Tibial nerve (tissue), 4 donors: ENCODE measurements at regions not wholly inside any gene's neighbourhood (a gene's known extent, or its start where the extent isn't known, plus 50 kb on each side); places are given as distances from the start of the nearest gene placed in this dataset.

Experiments
- DNase-seq, 2 donors: peaks; one replicate each; pipeline ENCODE4 v3.0.0-alpha.2; 2019; ENCODE audit warnings: low spot score in 2 of 2
- H3K27ac ChIP-seq, 4 donors: fragments of 200-600 bp; sonication (generic) in 3 of 4; one replicate each; pipeline ENCODE4 v1.5.1; 2017 to 2019; ENCODE audit warnings: mild to moderate bottlenecking in 1 of 4
- H3K27me3 ChIP-seq, 2 donors: fragments of 200-600 bp; sonication (generic) in 1 of 2; one replicate each; pipeline versions ENCODE4 v1.5.1 to v1.6.0; 2017 to 2019
- H3K36me3 ChIP-seq, 3 donors: fragments of 200-600 bp; sonication (generic); one replicate each; pipeline ENCODE4 v1.5.1; 2018 to 2019
- H3K4me1 ChIP-seq, 4 donors: fragments of 200-600 bp; sonication (generic) in 3 of 4; one replicate each; pipeline ENCODE4 v1.5.1; 2017 to 2019
- H3K4me3 ChIP-seq, 4 donors: fragments of 200-600 bp; sonication (generic) in 3 of 4; one replicate each; pipeline ENCODE4 v1.5.1; 2017 to 2019; ENCODE audit warnings: mild to moderate bottlenecking in 1 of 4, moderate library complexity in 1 of 4
- H3K9me3 ChIP-seq, 4 donors: fragments of 200-600 bp; sonication (generic) in 3 of 4; one replicate each; pipeline ENCODE4 v1.5.1; 2017 to 2019
- EP300 ChIP-seq, 2 donors: sonication (generic); formaldehyde crosslinking; IDR thresholded peaks; one replicate each; pipeline ENCODE4 v1.6.1; 2017; ENCODE audit warnings: antibody characterized with exemption in 2 of 2, mild to moderate bottlenecking in 1 of 2
- POLR2A ChIP-seq, 2 donors: fragments of 450-650 bp; IDR thresholded peaks; one replicate each; pipeline ENCODE4 v1.6.1; 2017; ENCODE audit warnings: antibody characterized with exemption in 2 of 2, mild to moderate bottlenecking in 2 of 2, moderate library complexity in 2 of 2
- WGBS, 2 donors: methylation state at CpG; one replicate each; pipeline ENCODE4 v1.1.5; 2018; 5-methylcytosine and 5-hydroxymethylcytosine counted together
- TF ChIP-seq, protein P1 (sequence below), 5 experiments: fragments of 200-600 bp in 3 of 5; fragments of 450-650 bp in 2 of 5; sonication (generic) in 3 of 5; IDR thresholded peaks; one replicate each; pipeline ENCODE4 v1.5.1; 2016 to 2019; ENCODE audit warnings: antibody characterized with exemption in 5 of 5, mild to moderate bottlenecking in 3 of 5, moderate library complexity in 2 of 5

- 27 to 32% methylated on average over 4 of the region's 4 CpGs for WGBS, 2 donors
- Histone ChIP-seq H3K9me3 (peaks cover 0 to 15% (median 0%) of the 10 kb centered on the region in 4 donors), H3K27ac (no peak overlapping the region), H3K4me1 (peaks cover 0 to 7% (median 2%) of the 10 kb centered on the region in 4 donors), H3K36me3 (no peaks in the 10 kb centered on the region), H3K27me3 (no peaks in the 10 kb centered on the region), H3K4me3 (no peak overlapping the region)
- no peak for DNase-seq
- TF ChIP-seq POLR2A (IDR thresholded peaks at IDR 0.05) = no peak
- TF ChIP-seq, protein P1, sequence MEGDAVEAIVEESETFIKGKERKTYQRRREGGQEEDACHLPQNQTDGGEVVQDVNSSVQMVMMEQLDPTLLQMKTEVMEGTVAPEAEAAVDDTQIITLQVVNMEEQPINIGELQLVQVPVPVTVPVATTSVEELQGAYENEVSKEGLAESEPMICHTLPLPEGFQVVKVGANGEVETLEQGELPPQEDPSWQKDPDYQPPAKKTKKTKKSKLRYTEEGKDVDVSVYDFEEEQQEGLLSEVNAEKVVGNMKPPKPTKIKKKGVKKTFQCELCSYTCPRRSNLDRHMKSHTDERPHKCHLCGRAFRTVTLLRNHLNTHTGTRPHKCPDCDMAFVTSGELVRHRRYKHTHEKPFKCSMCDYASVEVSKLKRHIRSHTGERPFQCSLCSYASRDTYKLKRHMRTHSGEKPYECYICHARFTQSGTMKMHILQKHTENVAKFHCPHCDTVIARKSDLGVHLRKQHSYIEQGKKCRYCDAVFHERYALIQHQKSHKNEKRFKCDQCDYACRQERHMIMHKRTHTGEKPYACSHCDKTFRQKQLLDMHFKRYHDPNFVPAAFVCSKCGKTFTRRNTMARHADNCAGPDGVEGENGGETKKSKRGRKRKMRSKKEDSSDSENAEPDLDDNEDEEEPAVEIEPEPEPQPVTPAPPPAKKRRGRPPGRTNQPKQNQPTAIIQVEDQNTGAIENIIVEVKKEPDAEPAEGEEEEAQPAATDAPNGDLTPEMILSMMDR (IDR thresholded peaks at IDR 0.05) = no peak
- TF ChIP-seq EP300 (IDR thresholded peaks at IDR 0.05) = no peak
Measured at GRCh38 chr6:9140951-9141460, 705.7 kb upstream of the SLC35B3 start.

DNA sequence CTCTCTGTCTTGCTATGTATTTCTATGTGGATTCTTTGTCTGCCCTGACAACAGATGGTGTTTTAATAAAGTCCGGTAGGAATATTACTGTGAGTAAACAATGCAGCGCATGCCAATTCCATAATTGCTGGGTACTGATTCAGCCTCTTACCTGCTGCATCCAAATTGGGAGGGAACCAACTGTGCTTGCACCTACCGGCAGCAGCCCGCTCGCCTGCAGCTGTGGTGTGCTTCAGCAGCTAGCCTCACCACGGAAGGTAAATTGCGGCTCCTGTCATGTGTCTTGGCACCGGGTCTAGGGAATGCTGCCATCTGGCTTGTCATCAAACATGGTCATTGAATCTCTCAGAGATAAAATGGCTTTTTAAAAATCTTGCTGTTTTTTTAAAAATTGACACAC lies 704.8 kb upstream of the SLC35B3 start:
- DNase-seq = no peak
- peaks cover 0 to 10% (median 0%) of the 10 kb centered on the region in 4 donors for H3K9me3 ChIP-seq
- peaks cover 0 to 7% (median 2%) of the 10 kb centered on the region in 4 donors for H3K4me1 ChIP-seq
- no peaks in the 10 kb centered on the region for H3K27me3 ChIP-seq
- WGBS, 2 donors = 59 to 66% methylated on average over 8 of the region's 8 CpGs
- H3K36me3 ChIP-seq = no peaks in the 10 kb centered on the region
- H3K4me3 ChIP-seq = no peak overlapping the region
- H3K27ac ChIP-seq = no peak overlapping the region
- TF ChIP-seq EP300 (IDR thresholded peaks at IDR 0.05) = no peak
- TF ChIP-seq, protein P1 (IDR thresholded peaks at IDR 0.05) = no peak
- TF ChIP-seq POLR2A (IDR thresholded peaks at IDR 0.05) = no peak

- TF ChIP-seq EP300 (IDR thresholded peaks at IDR 0.05) (no peak), POLR2A (IDR thresholded peaks at IDR 0.05) (no peak)
- TF ChIP-seq, protein P1 (IDR thresholded peaks at IDR 0.05) = no peak
- Histone ChIP-seq H3K27ac (no peak overlapping the region), H3K36me3 (no peaks in the 10 kb centered on the region), H3K4me1 (peaks cover 0 to 7% (median 2%) of the 10 kb centered on the region in 4 donors), H3K4me3 (no peak overlapping the region), H3K9me3 (peaks cover 0 to 6% (median 0%) of the 10 kb centered on the region in 4 donors), H3K27me3 (no peaks in the 10 kb centered on the region)
- no peak for DNase-seq
- 69 to 73% methylated on average over 6 of the region's 6 CpGs for WGBS, 2 donors
Measured at GRCh38 chr6:9139746-9140145, 704.4 kb upstream of the SLC35B3 start.

GRCh38 chr6:9138936-9139335 lies 703.6 kb upstream of the SLC35B3 start:
- Histone ChIP-seq H3K4me1 (peaks cover 0 to 7% (median 2%) of the 10 kb centered on the region in 4 donors), H3K9me3 (no peaks in the 10 kb centered on the region), H3K27ac (no peak overlapping the region), H3K36me3 (no peaks in the 10 kb centered on the region), H3K4me3 (no peak overlapping the region), H3K27me3 (no peaks in the 10 kb centered on the region)
- 48 to 51% methylated on average over 5 of the region's 5 CpGs for WGBS, 2 donors
- TF ChIP-seq, protein P1 (IDR thresholded peaks at IDR 0.05) = no peak
- TF ChIP-seq EP300 (IDR thresholded peaks at IDR 0.05) = no peak
- TF ChIP-seq POLR2A (IDR thresholded peaks at IDR 0.05) = no peak
- DNase-seq = no peak

GRCh38 chr6:9136141-9136822 lies 700.9 kb upstream of the SLC35B3 start:
- H3K4me3 ChIP-seq = no peak overlapping the region
- no peak for DNase-seq
- H3K27ac ChIP-seq = no peak overlapping the region
- H3K27me3 ChIP-seq = no peaks in the 10 kb centered on the region
- peaks cover 0 to 7% (median 1%) of the 10 kb centered on the region in 4 donors for H3K4me1 ChIP-seq
- H3K9me3 ChIP-seq = no peaks in the 10 kb centered on the region
- TF ChIP-seq EP300 (IDR thresholded peaks at IDR 0.05) (no peak), POLR2A (IDR thresholded peaks at IDR 0.05) (no peak)
- TF ChIP-seq, protein P1 (IDR thresholded peaks at IDR 0.05) = no peak
- no peaks in the 10 kb centered on the region for H3K36me3 ChIP-seq
- 71 to 83% methylated on average over 2 of the region's 2 CpGs for WGBS, 2 donors
